ENCODE measurements at regions not wholly inside any gene's neighbourhood (a gene's known extent, or its start where the extent isn't known, plus 50 kb on each side); places are given as distances from the start of the nearest gene placed in this dataset.
"Not testable (repeated sequence)": the region's sequence is repeated elsewhere in the genome, so short reads cannot be mapped to it uniquely, and the experiment has no call there.

DNA sequence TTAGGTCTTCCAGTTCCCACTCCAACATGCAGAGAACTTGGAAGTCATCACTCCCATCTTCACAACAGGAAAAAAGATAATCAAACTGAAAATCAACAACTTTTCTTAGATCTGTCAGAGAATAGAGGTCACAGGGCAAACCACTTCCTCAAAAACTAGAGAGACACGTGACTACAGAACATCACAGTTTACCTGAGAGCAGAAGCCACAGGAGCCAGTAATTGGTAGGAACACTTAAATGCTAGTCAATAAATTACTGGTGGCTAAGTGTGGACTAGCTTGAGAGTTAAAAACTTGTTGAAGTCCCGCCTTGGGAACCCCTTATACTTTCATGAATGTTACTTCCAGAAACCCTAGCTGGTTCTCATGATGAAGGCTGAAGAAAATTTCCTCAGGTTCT lies 81.1 kb downstream of the THSD1 start:
- DNase-seq; H3K9me3 ChIP-seq; in situ Hi-C loops (cut with MboI; ENCODE audit: low pct_ligation_motif_present in 1 of 4, low pct_unique_long_range_greater_than_20kb in 1 of 4, low sequenced_read_pairs in 3 of 4); H3K4me3 ChIP-seq; H3K36me3 ChIP-seq; H3K4me1 ChIP-seq; intact Hi-C loops (cut with DNase I; ENCODE audit: low total_unique reads); H3K27ac ChIP-seq; H3K27me3 ChIP-seq: not testable (repeated sequence)
- 80% methylated on average over 1 of the region's 2 CpGs; no CpG with 5 or more reads in 1 of the 2 donors for WGBS, 2 donors (ENCODE audit: low coverage in 1 of 2)

DNA sequence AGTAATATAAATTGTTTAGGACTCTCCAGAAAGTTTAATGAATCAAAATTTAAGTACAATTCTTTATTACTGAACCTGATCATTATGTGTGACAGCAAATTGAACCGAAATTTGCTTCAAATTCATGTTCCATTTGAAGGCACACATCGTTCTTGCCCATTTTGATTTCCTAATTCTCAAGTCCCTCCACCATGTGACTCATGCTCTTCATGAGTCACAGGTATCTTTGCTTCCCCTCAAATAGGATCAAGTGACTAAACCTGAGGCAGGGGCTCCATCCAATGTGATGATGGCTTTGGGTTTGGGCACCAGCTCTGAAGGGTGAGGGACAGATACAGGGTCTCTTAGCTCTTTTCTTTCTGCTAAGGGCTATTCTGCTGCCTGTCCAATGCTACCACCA lies 86.1 kb downstream of the THSD1 start:
- intact Hi-C loops (cut with DNase I; ENCODE audit: low total_unique reads) (no loop called here), in situ Hi-C loops (cut with MboI; ENCODE audit: low pct_ligation_motif_present in 1 of 4, low pct_unique_long_range_greater_than_20kb in 1 of 4, low sequenced_read_pairs in 3 of 4) (no loop called here)
- no peaks in the 10 kb centered on the region for H3K4me1 ChIP-seq
- no peak overlapping the region for H3K4me3 ChIP-seq
- no peaks in the 10 kb centered on the region for H3K9me3 ChIP-seq
- no peaks in the 10 kb centered on the region for H3K36me3 ChIP-seq
- 54 to 64% methylated on average over 2 of the region's 2 CpGs for WGBS, 2 donors (ENCODE audit: low coverage in 1 of 2)
- H3K27me3 ChIP-seq, result no peaks in the 10 kb centered on the region
- DNase-seq, result no peak
- TF ChIP-seq POLR2A (IDR thresholded peaks at IDR 0.05) (no peak), POLR2AphosphoS5 (IDR thresholded peaks at IDR 0.05) (no peak), EP300 (IDR thresholded peaks at IDR 0.05; ENCODE audit: low read depth) (no peak)
- TF ChIP-seq, protein P1, sequence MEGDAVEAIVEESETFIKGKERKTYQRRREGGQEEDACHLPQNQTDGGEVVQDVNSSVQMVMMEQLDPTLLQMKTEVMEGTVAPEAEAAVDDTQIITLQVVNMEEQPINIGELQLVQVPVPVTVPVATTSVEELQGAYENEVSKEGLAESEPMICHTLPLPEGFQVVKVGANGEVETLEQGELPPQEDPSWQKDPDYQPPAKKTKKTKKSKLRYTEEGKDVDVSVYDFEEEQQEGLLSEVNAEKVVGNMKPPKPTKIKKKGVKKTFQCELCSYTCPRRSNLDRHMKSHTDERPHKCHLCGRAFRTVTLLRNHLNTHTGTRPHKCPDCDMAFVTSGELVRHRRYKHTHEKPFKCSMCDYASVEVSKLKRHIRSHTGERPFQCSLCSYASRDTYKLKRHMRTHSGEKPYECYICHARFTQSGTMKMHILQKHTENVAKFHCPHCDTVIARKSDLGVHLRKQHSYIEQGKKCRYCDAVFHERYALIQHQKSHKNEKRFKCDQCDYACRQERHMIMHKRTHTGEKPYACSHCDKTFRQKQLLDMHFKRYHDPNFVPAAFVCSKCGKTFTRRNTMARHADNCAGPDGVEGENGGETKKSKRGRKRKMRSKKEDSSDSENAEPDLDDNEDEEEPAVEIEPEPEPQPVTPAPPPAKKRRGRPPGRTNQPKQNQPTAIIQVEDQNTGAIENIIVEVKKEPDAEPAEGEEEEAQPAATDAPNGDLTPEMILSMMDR (IDR thresholded peaks at IDR 0.05), result no peak
- no peak overlapping the region for H3K27ac ChIP-seq

DNA sequence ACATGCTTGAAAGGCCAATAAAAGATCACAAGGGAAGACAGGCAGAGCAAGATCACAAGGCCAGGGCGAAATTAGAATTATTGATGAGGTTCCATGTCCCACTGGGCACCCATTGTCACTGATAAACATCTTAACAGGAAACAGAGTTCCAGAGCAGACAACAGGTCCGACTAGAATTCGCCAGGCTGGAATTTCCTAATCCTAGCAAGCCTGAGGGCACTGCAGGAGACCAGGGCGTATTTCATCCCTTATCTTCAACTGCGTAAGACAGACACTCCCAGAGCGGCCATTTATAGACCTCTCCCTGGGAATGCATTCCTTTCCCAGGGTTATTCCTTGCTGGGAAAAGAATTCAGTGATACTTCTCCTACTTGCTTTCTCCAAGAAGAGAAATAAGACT lies 96.1 kb downstream of the THSD1 start:
- in situ Hi-C loops (cut with MboI; ENCODE audit: low pct_ligation_motif_present in 1 of 4, low pct_unique_long_range_greater_than_20kb in 1 of 4, low sequenced_read_pairs in 3 of 4); H3K9me3 ChIP-seq; H3K27me3 ChIP-seq; DNase-seq; H3K4me1 ChIP-seq; H3K4me3 ChIP-seq; intact Hi-C loops (cut with DNase I; ENCODE audit: low total_unique reads); H3K36me3 ChIP-seq; H3K27ac ChIP-seq: not testable (repeated sequence)
- 79% methylated on average over 6 of the region's 6 CpGs; no CpG with 5 or more reads in 1 of the 2 donors for WGBS, 2 donors (ENCODE audit: low coverage in 1 of 2)

DNA sequence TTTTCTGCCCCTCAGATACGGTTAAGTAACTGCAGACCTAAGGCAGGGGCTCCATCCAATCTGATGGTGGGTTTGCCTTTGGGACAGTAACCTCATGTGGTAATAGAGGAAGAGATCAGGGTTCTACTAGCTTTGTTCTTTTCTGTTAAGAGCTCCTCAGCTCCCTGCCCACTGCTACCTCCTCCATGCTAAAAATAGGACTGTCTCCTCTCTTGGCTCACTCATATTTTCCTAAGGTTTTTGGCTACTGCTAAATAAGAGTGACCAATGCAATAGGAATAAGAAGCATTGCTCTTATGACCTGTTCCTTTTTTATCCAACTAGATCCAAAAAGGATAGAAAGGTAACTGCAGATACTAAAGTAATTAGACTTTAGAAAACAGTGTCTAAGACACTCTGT lies 99.6 kb downstream of the THSD1 start:
- H3K9me3 ChIP-seq; in situ Hi-C loops (cut with MboI; ENCODE audit: low pct_ligation_motif_present in 1 of 4, low pct_unique_long_range_greater_than_20kb in 1 of 4, low sequenced_read_pairs in 3 of 4); H3K27me3 ChIP-seq; H3K4me1 ChIP-seq; H3K4me3 ChIP-seq; intact Hi-C loops (cut with DNase I; ENCODE audit: low total_unique reads); DNase-seq; H3K36me3 ChIP-seq; H3K27ac ChIP-seq: not testable (repeated sequence)
- WGBS, 2 donors (ENCODE audit: low coverage in 1 of 2), result no CpG with 5 or more reads among the region's 1 CpG

DNA sequence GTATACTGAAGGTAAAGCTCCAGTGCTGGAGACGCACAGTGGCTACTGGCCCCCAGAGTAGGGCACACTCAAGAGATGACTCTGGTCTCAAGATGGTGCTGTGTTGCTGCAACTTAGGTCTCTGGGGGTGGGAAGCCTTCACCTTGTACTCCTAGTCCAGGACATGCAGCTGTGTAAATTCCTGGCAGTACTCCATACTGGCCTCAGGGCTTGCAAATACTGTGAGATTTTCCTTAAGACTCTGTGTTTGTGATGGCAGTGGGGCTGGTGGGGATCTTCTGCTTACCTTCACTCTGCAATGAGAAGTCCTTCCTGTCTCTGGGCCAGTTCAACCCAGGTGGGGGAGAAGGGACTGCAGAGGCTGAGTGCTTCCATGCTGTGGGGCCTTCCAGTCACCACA lies 102.9 kb downstream of the THSD1 start:
- DNase-seq; H3K27ac ChIP-seq; H3K4me3 ChIP-seq; intact Hi-C loops (cut with DNase I; ENCODE audit: low total_unique reads); in situ Hi-C loops (cut with MboI; ENCODE audit: low pct_ligation_motif_present in 1 of 4, low pct_unique_long_range_greater_than_20kb in 1 of 4, low sequenced_read_pairs in 3 of 4); H3K36me3 ChIP-seq; H3K4me1 ChIP-seq; H3K9me3 ChIP-seq; H3K27me3 ChIP-seq: not testable (repeated sequence)
- WGBS, 2 donors (ENCODE audit: low coverage in 1 of 2), result 50% methylated on average over 1 of the region's 1 CpG; no CpG with 5 or more reads in 1 of the 2 donors

DNA sequence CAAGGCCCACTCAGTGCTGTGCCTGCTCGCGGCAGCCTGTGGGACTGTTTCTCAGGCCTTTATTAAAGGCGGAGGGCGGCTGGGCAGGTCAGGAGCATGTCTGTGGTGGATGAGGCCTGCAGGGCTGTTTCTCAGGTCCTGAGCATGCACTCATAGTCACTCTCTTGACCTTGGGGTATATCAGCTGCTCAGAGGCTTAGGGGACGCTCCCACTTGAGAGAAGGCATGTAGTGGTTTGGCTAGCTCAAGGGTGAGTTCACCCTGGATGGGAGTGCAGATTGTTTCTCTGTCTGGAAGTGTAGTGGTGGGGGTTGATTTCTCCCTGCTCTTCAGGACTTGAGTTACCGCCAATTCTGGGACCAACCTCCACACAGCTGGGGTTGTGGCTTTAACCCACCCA lies 103.3 kb downstream of the THSD1 start:
- intact Hi-C loops (cut with DNase I; ENCODE audit: low total_unique reads); H3K4me1 ChIP-seq; in situ Hi-C loops (cut with MboI; ENCODE audit: low pct_ligation_motif_present in 1 of 4, low pct_unique_long_range_greater_than_20kb in 1 of 4, low sequenced_read_pairs in 3 of 4); H3K9me3 ChIP-seq; H3K27me3 ChIP-seq; DNase-seq; H3K36me3 ChIP-seq; H3K4me3 ChIP-seq; H3K27ac ChIP-seq: not testable (repeated sequence)
- 86% methylated on average over 1 of the region's 6 CpGs; no CpG with 5 or more reads in 1 of the 2 donors for WGBS, 2 donors (ENCODE audit: low coverage in 1 of 2)

DNA sequence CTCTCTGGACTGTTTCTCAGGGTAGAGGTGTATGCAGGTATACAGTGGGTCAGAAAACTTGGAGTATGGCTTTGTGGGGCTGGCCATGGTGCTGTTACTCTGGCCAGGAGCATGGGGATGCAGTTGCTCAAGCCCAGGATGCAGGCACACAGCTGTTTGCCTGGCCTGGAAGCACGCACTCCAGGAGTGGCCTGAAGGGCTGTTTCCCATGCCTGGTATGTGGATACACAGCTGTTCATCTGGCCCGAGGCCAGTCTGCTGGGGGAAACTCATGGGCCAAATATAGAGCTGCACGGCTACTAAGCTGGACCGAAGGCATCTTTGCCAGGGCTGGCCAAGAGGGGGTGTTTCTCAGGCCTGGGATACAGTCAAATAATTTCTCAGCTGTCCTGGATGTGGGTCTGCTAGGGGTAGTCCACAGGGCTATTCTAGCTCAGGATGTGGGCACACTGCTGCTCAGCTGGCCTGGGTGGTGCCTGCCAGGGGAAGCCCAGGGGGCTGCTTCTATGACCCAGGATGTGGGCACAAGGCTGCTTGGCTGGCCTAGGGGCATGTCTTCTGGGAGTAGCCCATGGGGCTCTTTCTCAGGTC lies 104.1 kb downstream of the THSD1 start:
- H3K4me1 ChIP-seq; H3K4me3 ChIP-seq; H3K27ac ChIP-seq; H3K9me3 ChIP-seq; H3K36me3 ChIP-seq; DNase-seq; in situ Hi-C loops (cut with MboI; ENCODE audit: low pct_ligation_motif_present in 1 of 4, low pct_unique_long_range_greater_than_20kb in 1 of 4, low sequenced_read_pairs in 3 of 4); intact Hi-C loops (cut with DNase I; ENCODE audit: low total_unique reads); H3K27me3 ChIP-seq: not testable (repeated sequence)
- 66% methylated on average over 2 of the region's 4 CpGs; no CpG with 5 or more reads in 1 of the 2 donors for WGBS, 2 donors (ENCODE audit: low coverage in 1 of 2)

DNA sequence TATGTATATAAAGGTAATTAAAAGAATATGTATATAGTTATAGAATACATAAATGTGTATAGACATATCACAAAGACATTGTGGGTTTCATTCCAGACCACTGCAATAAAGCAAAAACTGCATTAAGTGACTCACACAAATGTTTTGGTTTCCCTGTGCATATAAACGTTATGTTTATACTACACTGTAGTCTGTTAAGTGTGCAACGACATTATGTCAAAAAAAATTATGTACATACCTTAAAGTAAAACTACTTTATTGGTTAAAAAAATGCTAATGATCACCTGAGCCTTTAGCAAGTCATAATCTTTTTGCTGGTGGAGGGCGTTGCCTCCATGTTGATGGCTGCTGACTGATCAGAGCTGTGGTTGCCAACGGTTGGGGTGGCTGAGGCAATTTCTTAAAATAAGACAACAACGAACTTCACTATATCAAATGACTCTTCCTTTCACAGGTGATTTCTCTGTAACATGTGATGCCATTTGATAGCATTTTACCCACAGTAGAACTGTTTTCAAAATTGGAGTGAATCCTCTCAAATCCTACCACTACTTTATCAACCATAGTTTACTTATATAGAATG lies 107.8 kb downstream of the THSD1 start:
- intact Hi-C loops (cut with DNase I; ENCODE audit: low total_unique reads); H3K36me3 ChIP-seq; H3K27ac ChIP-seq; H3K4me3 ChIP-seq; H3K9me3 ChIP-seq; DNase-seq; in situ Hi-C loops (cut with MboI; ENCODE audit: low pct_ligation_motif_present in 1 of 4, low pct_unique_long_range_greater_than_20kb in 1 of 4, low sequenced_read_pairs in 3 of 4); H3K4me1 ChIP-seq; H3K27me3 ChIP-seq: not testable (repeated sequence)
- 0 to 51% methylated on average over 1 to 5 of the region's 5 CpGs for WGBS, 2 donors (ENCODE audit: low coverage in 1 of 2)

DNA sequence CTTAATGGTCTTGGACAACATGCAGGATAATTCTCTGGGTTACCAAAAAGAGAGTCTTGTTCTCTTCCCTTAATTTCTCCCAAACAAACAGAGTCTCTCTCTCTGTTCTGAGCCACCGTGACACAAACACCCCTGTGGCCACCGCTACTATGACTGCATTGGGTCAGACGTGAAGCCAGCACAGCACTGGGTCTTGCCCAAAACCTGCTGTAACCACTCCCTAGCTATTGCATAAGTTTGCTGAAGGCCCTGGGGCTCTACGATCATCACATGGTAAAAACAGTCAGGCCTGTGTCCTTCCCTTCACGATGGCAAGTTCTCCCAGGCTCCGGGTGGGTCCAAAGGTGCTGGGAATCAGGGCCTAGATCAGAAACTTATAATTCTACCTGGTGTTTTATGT lies 117.1 kb downstream of the THSD1 start:
- H3K4me1 ChIP-seq; DNase-seq; H3K27ac ChIP-seq; H3K4me3 ChIP-seq; H3K36me3 ChIP-seq; H3K9me3 ChIP-seq; intact Hi-C loops (cut with DNase I; ENCODE audit: low total_unique reads); in situ Hi-C loops (cut with MboI; ENCODE audit: low pct_ligation_motif_present in 1 of 4, low pct_unique_long_range_greater_than_20kb in 1 of 4, low sequenced_read_pairs in 3 of 4); H3K27me3 ChIP-seq: not testable (repeated sequence)
- 80% methylated on average over 2 of the region's 6 CpGs; no CpG with 5 or more reads in 1 of the 2 donors for WGBS, 2 donors (ENCODE audit: low coverage in 1 of 2)

DNA sequence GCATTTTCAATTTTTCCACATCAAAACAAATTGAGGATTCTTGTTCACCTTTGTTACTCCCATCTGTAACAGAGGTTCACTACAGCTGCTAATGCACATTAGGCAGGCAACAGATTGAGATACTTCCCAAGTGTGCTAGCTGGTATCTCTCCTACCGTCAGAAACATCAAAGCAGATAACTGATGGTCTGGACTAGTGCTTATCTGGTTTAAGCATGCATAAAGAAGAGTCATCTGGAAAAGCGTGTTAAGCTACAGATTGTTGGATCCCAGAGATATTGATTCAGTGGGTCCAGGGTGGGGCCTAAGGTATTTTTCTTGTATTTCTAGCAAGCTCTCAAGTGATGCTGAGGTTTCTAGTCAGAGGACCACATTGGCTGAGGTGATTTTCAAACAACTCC lies 122.0 kb upstream of the NEK3 start:
- H3K4me1 ChIP-seq; DNase-seq; H3K27ac ChIP-seq; H3K4me3 ChIP-seq; H3K27me3 ChIP-seq; intact Hi-C loops (cut with DNase I; ENCODE audit: low total_unique reads); H3K36me3 ChIP-seq; H3K9me3 ChIP-seq; in situ Hi-C loops (cut with MboI; ENCODE audit: low pct_ligation_motif_present in 1 of 4, low pct_unique_long_range_greater_than_20kb in 1 of 4, low sequenced_read_pairs in 3 of 4): not testable (repeated sequence)
- 89% methylated on average over 2 of the region's 2 CpGs; no CpG with 5 or more reads in 1 of the 2 donors for WGBS, 2 donors (ENCODE audit: low coverage in 1 of 2)
